ENCODE measurements at regions not wholly inside any gene's neighbourhood (a gene's known extent, or its start where the extent isn't known, plus 50 kb on each side); places are given as distances from the start of the nearest gene placed in this dataset.

GRCh38 chr15:53305101-53305500 is 454.4 kb downstream of the WDR72 start:
- DNase-seq (no peak), ATAC-seq (replicated peaks) (no peak)
- no peaks in the 10 kb centered on the region for H3K36me3 Mint-ChIP-seq
- H3K27me3 Mint-ChIP-seq, result no peaks in the 10 kb centered on the region
- H3K4me1 Mint-ChIP-seq, result no peaks in the 10 kb centered on the region
- H3K27ac Mint-ChIP-seq, result no peak overlapping the region
- H3K4me3 Mint-ChIP-seq, result no peak overlapping the region
- H3K9me3 Mint-ChIP-seq, result peaks cover 3 to 10% of the 10 kb centered on the region in 2 donors

- Mint-ChIP-seq H3K4me3 (no peak overlapping the region), H3K4me1 (no peaks in the 10 kb centered on the region), H3K27me3 (no peaks in the 10 kb centered on the region), H3K9me3 (no peaks in the 10 kb centered on the region), H3K36me3 (no peaks in the 10 kb centered on the region), H3K27ac (no peak overlapping the region)
- no peak for DNase-seq
- no peak for ATAC-seq (replicated peaks)
Observed at GRCh38 chr15:53297828-53298227, 461.6 kb downstream of the WDR72 start.

- Mint-ChIP-seq H3K27ac (no peak overlapping the region), H3K36me3 (no peaks in the 10 kb centered on the region), H3K4me1 (no peaks in the 10 kb centered on the region), H3K9me3 (no peaks in the 10 kb centered on the region), H3K27me3 (no peaks in the 10 kb centered on the region), H3K4me3 (no peak overlapping the region)
- DNase-seq (no peak), ATAC-seq (replicated peaks) (no peak)
Observed at GRCh38 chr15:53296603-53297002, 462.9 kb downstream of the WDR72 start.

GRCh38 chr15:53295574-53295973 is 463.9 kb downstream of the WDR72 start:
- Mint-ChIP-seq H3K27ac (no peak overlapping the region), H3K4me1 (no peaks in the 10 kb centered on the region), H3K4me3 (no peak overlapping the region), H3K9me3 (no peaks in the 10 kb centered on the region), H3K36me3 (no peaks in the 10 kb centered on the region), H3K27me3 (no peaks in the 10 kb centered on the region)
- ATAC-seq (replicated peaks) (no peak), DNase-seq (no peak)

GRCh38 chr15:53288542-53288941 is 470.9 kb downstream of the WDR72 start:
- no peak overlapping the region for H3K4me3 Mint-ChIP-seq
- no peaks in the 10 kb centered on the region for H3K36me3 Mint-ChIP-seq
- DNase-seq (no peak), ATAC-seq (replicated peaks) (no peak)
- no peaks in the 10 kb centered on the region for H3K27me3 Mint-ChIP-seq
- H3K4me1 Mint-ChIP-seq, result no peaks in the 10 kb centered on the region
- no peaks in the 10 kb centered on the region for H3K9me3 Mint-ChIP-seq
- H3K27ac Mint-ChIP-seq, result no peak overlapping the region

GRCh38 chr15:53274630-53275029 is 484.5 kb upstream of the ONECUT1 start:
- Mint-ChIP-seq H3K36me3 (no peaks in the 10 kb centered on the region), H3K27ac (no peak overlapping the region), H3K9me3 (peaks cover 0 to 2% of the 10 kb centered on the region in 2 donors), H3K4me1 (no peaks in the 10 kb centered on the region), H3K27me3 (peaks cover 5 to 9% of the 10 kb centered on the region in 2 donors), H3K4me3 (no peak overlapping the region)
- DNase-seq, result no peak
- no peak for ATAC-seq (replicated peaks)

- H3K27me3 Mint-ChIP-seq, result peaks cover 5 to 9% of the 10 kb centered on the region in 2 donors
- DNase-seq, result no peak
- ATAC-seq (replicated peaks), result no peak
- no peaks in the 10 kb centered on the region for H3K4me1 Mint-ChIP-seq
- H3K9me3 Mint-ChIP-seq, result peaks cover 0 to 2% of the 10 kb centered on the region in 2 donors
- no peaks in the 10 kb centered on the region for H3K36me3 Mint-ChIP-seq
- no peak overlapping the region for H3K4me3 Mint-ChIP-seq
- no peak overlapping the region for H3K27ac Mint-ChIP-seq
Observed at GRCh38 chr15:53272116-53272515, 482.0 kb upstream of the ONECUT1 start.

- ATAC-seq (replicated peaks), result no peak
- Mint-ChIP-seq H3K36me3 (no peaks in the 10 kb centered on the region), H3K27me3 (no peaks in the 10 kb centered on the region), H3K27ac (no peak overlapping the region), H3K9me3 (no peaks in the 10 kb centered on the region), H3K4me1 (no peaks in the 10 kb centered on the region), H3K4me3 (no peak overlapping the region)
- DNase-seq, result no peak
Observed at GRCh38 chr15:53266176-53266575, 476.0 kb upstream of the ONECUT1 start.

GRCh38 chr15:53260647-53261046 is 470.5 kb upstream of the ONECUT1 start:
- no peak for ATAC-seq (replicated peaks)
- Mint-ChIP-seq H3K4me3 (no peak overlapping the region), H3K9me3 (no peaks in the 10 kb centered on the region), H3K36me3 (no peaks in the 10 kb centered on the region), H3K27ac (no peak overlapping the region), H3K27me3 (no peaks in the 10 kb centered on the region), H3K4me1 (no peaks in the 10 kb centered on the region)
- DNase-seq, result no peak

GRCh38 chr15:53256457-53256856 is 466.3 kb upstream of the ONECUT1 start:
- Mint-ChIP-seq H3K27ac (no peak overlapping the region), H3K36me3 (no peaks in the 10 kb centered on the region), H3K4me1 (no peaks in the 10 kb centered on the region), H3K4me3 (no peak overlapping the region), H3K27me3 (no peaks in the 10 kb centered on the region), H3K9me3 (no peaks in the 10 kb centered on the region)
- DNase-seq, result no peak
- ATAC-seq (replicated peaks), result no peak

GRCh38 chr15:53256043-53256442 is 465.9 kb upstream of the ONECUT1 start:
- H3K27ac Mint-ChIP-seq, result no peak overlapping the region
- ATAC-seq (replicated peaks) (no peak), DNase-seq (no peak)
- no peaks in the 10 kb centered on the region for H3K9me3 Mint-ChIP-seq
- no peaks in the 10 kb centered on the region for H3K4me1 Mint-ChIP-seq
- H3K27me3 Mint-ChIP-seq, result no peaks in the 10 kb centered on the region
- H3K36me3 Mint-ChIP-seq, result no peaks in the 10 kb centered on the region
- no peak overlapping the region for H3K4me3 Mint-ChIP-seq

GRCh38 chr15:53251996-53252395 is 461.9 kb upstream of the ONECUT1 start:
- ATAC-seq (replicated peaks) (no peak), DNase-seq (no peak)
- Mint-ChIP-seq H3K4me3 (no peak overlapping the region), H3K27ac (no peak overlapping the region), H3K4me1 (no peaks in the 10 kb centered on the region), H3K9me3 (no peaks in the 10 kb centered on the region), H3K36me3 (no peaks in the 10 kb centered on the region), H3K27me3 (no peaks in the 10 kb centered on the region)

GRCh38 chr15:53251523-53251922 is 461.4 kb upstream of the ONECUT1 start:
- ATAC-seq (replicated peaks) (no peak), DNase-seq (no peak)
- no peaks in the 10 kb centered on the region for H3K9me3 Mint-ChIP-seq
- H3K27me3 Mint-ChIP-seq, result no peaks in the 10 kb centered on the region
- H3K4me1 Mint-ChIP-seq, result no peaks in the 10 kb centered on the region
- H3K36me3 Mint-ChIP-seq, result no peaks in the 10 kb centered on the region
- no peak overlapping the region for H3K4me3 Mint-ChIP-seq
- no peak overlapping the region for H3K27ac Mint-ChIP-seq

- H3K4me1 Mint-ChIP-seq, result no peaks in the 10 kb centered on the region
- no peak overlapping the region for H3K4me3 Mint-ChIP-seq
- H3K36me3 Mint-ChIP-seq, result peaks cover 0 to 2% of the 10 kb centered on the region in 2 donors
Observed at GRCh38 chr15:53247041-53247708, 457.0 kb upstream of the ONECUT1 start.

GRCh38 chr15:53246404-53246803 is 456.3 kb upstream of the ONECUT1 start:
- Mint-ChIP-seq H3K27me3 (peaks cover 0 to 4% of the 10 kb centered on the region in 2 donors), H3K4me3 (no peak overlapping the region), H3K9me3 (peaks cover 4 to 5% of the 10 kb centered on the region in 2 donors), H3K36me3 (peaks cover 0 to 2% of the 10 kb centered on the region in 2 donors), H3K4me1 (no peaks in the 10 kb centered on the region), H3K27ac (no peak overlapping the region)
- no peak for ATAC-seq (replicated peaks)
- DNase-seq, result no peak

More at GRCh38 chr15:53247041-53247708, 457.0 kb upstream of the ONECUT1 start:
- Mint-ChIP-seq H3K9me3 (peaks cover 4 to 5% of the 10 kb centered on the region in 2 donors), H3K27ac (no peak overlapping the region), H3K27me3 (peaks cover 0 to 4% of the 10 kb centered on the region in 2 donors)
- DNase-seq (no peak), ATAC-seq (replicated peaks) (no peak)

- Mint-ChIP-seq H3K27ac (no peak overlapping the region), H3K9me3 (no peaks in the 10 kb centered on the region)
- no peak for ATAC-seq (replicated peaks)
Observed at GRCh38 chr15:53233801-53234200, 443.7 kb upstream of the ONECUT1 start.

More at GRCh38 chr15:53233801-53234200, 443.7 kb upstream of the ONECUT1 start:
- no peaks in the 10 kb centered on the region for H3K27me3 Mint-ChIP-seq
- H3K4me1 Mint-ChIP-seq, result no peaks in the 10 kb centered on the region
- no peak overlapping the region for H3K4me3 Mint-ChIP-seq
- DNase-seq, result no peak
- no peaks in the 10 kb centered on the region for H3K36me3 Mint-ChIP-seq
